HCT116 (cell line): ENCODE measurements at regions not wholly inside any gene's neighbourhood (a gene's known extent, or its start where the extent isn't known, plus 50 kb on each side); places are given as distances from the start of the nearest gene placed in this dataset.

Source experiments
- ATAC-seq: fragments of 200-7000 bp; cut with Tn5 transposase; 2 replicates; pipeline ENCODE4 v1.9.1; 2020; ENCODE audit warnings: mild to moderate bottlenecking, moderate library complexity
- BruUV-seq: library from RNA; stranded (reverse); fragments of 400-500 nt; replicated peaks from 2 replicates; lab custom pipeline; 2021; lab: Mats Ljungman, UMichigan
- CTCF ChIA-PET: fragments of 300-600 bp; sonication (Branson Sonifier 250); formaldehyde crosslinking; loops from one replicate; lab custom pipeline; 2021; ENCODE audit warnings: antibody characterized with exemption; lab: Charles Lee
- POLR2A ChIA-PET: fragments of 300-600, 350-600 bp; sonication (Branson Sonifier 250); formaldehyde crosslinking; loops from one replicate; lab custom pipeline; 2021; ENCODE audit warnings: antibody characterized with exemption; lab: Charles Lee
- RAD21 ChIA-PET, 2 experiments: fragments of 300-600 bp; sonication (Branson Sonifier 250); formaldehyde crosslinking; loops; one replicate each; lab custom pipeline; 2023; ENCODE audit warnings: low total read pairs in 2 of 2; ENCODE audit not compliant: uncharacterized antibody in 2 of 2, unreplicated experiment in 2 of 2, low non-redundant PET in 1 of 2; lab: Charles Lee
- DNase-seq: peaks from one replicate; pipeline ENCODE4 v3.0.0-alpha.2; 2010; ENCODE audit warnings: low read depth, low spot score
- H2AFZ ChIP-seq: fragments of 200-600 bp; shearing (Covaris generic), sonication (generic); 2 replicates; pipeline ENCODE4 v1.6.1; 2017; ENCODE audit warnings: low read depth, mixed run types, mixed read lengths, antibody characterized with exemption, low read length; ENCODE audit not compliant: poor library complexity, severe bottlenecking
- H3K27ac ChIP-seq: 2 replicates; pipeline ENCODE4 v1.5.1; 2012; ENCODE audit warnings: low read depth, low read length
- H3K27me3 ChIP-seq: fragments of 200-600 bp; sonication (generic); 2 replicates; pipeline ENCODE4 v1.6.1; 2016; ENCODE audit warnings: mixed run types, low read length, mixed read lengths; ENCODE audit not compliant: insufficient read depth
- H3K36me3 ChIP-seq, 2 experiments: fragments of 200-500 bp in 1 of 2; fragments of 200-600 bp in 1 of 2; sonication (Bioruptor generic) in 1 of 2; sonication (generic) in 1 of 2; 2 replicates each; pipeline versions ENCODE4 v1.5.1 to v1.6.1; 2014 to 2016; ENCODE audit warnings: low read length in 2 of 2, inconsistent platforms in 1 of 2, mixed read lengths in 1 of 2, mixed run types in 1 of 2; ENCODE audit not compliant: insufficient read depth in 2 of 2, control insufficient read depth in 1 of 2
- H3K4me1 ChIP-seq, 2 experiments: fragments of 200-600 bp in 1 of 2; sonication (generic) in 1 of 2; 2 replicates each; pipeline versions ENCODE4 v1.5.1 to v1.6.1; 2012 to 2017; ENCODE audit warnings: low read length in 2 of 2, inconsistent platforms in 1 of 2, mild to moderate bottlenecking in 1 of 2, mixed read lengths in 1 of 2, mixed run types in 1 of 2, moderate library complexity in 1 of 2; ENCODE audit not compliant: insufficient read depth in 2 of 2, control insufficient read depth in 1 of 2
- H3K4me2 ChIP-seq: fragments of 200-600 bp; sonication (generic); 2 replicates; pipeline ENCODE4 v1.6.1; 2017; ENCODE audit warnings: mixed run types, low read length, mixed read lengths
- H3K4me3 ChIP-seq, 2 experiments: fragments of 200-600 bp in 1 of 2; sonication (generic) in 1 of 2; replicated peaks in 1 of 2; 2 replicates each; pipeline ENCODE4 v1.5.1; 2011 to 2016; ENCODE audit warnings: low read length in 2 of 2, control low read depth in 1 of 2, low read depth in 1 of 2, mild to moderate bottlenecking in 1 of 2, mixed read lengths in 1 of 2, mixed run types in 1 of 2
- H3K79me2 ChIP-seq: fragments of 200-600 bp; sonication (generic); 2 replicates; pipeline ENCODE4 v1.6.1; 2017; ENCODE audit warnings: mild to moderate bottlenecking, mixed run types, low read length, moderate library complexity, mixed read lengths; ENCODE audit not compliant: insufficient read depth
- H3K9ac ChIP-seq: fragments of 200-600 bp; sonication (generic); 2 replicates; pipeline ENCODE4 v1.6.1; 2016; ENCODE audit warnings: low read length, mixed read lengths
- H3K9me2 ChIP-seq: fragments of 200-600 bp; sonication (generic), shearing (Covaris generic); 2 replicates; pipeline ENCODE4 v1.6.1; 2017; ENCODE audit warnings: mixed run types, mild to moderate bottlenecking, moderate library complexity; ENCODE audit not compliant: insufficient read depth
- H3K9me3 ChIP-seq, 2 experiments: fragments of 200-500 bp in 1 of 2; fragments of 200-600 bp in 1 of 2; sonication (Bioruptor generic) in 1 of 2; sonication (generic) in 1 of 2; 2 replicates each; pipeline ENCODE4 v1.6.1; 2014 to 2017; ENCODE audit warnings: low read length in 2 of 2, mixed read lengths in 2 of 2, inconsistent platforms in 1 of 2, low read depth in 1 of 2, mild to moderate bottlenecking in 1 of 2, mixed run types in 1 of 2, moderate library complexity in 1 of 2; ENCODE audit not compliant: control insufficient read depth in 1 of 2, insufficient read depth in 1 of 2
- H4K20me1 ChIP-seq: fragments of 200-600 bp; sonication (generic), shearing (Covaris generic); 2 replicates; pipeline ENCODE4 v1.6.1; 2017; ENCODE audit warnings: mixed run types, mild to moderate bottlenecking, moderate library complexity; ENCODE audit not compliant: insufficient read depth
- CBX3 ChIP-seq: IDR thresholded peaks from 2 replicates; pipeline ENCODE4 v1.6.1; 2012; ENCODE audit warnings: low read depth
- CEBPB ChIP-seq: IDR thresholded peaks from 2 replicates; pipeline ENCODE4 v1.6.1; 2012; ENCODE audit warnings: low read depth
- EGR1 ChIP-seq: IDR thresholded peaks from 2 replicates; pipeline ENCODE4 v1.6.1; 2012; ENCODE audit warnings: low read depth
- EZH2 ChIP-seq: fragments of 200-600 bp; sonication (generic); IDR thresholded peaks from 2 replicates; pipeline ENCODE4 v1.6.1; 2017; ENCODE audit warnings: antibody characterized with exemption, mixed run types
- FOSL1 ChIP-seq: IDR thresholded peaks from 2 replicates; pipeline ENCODE4 v1.6.1; 2012; ENCODE audit warnings: low read depth
- JUND ChIP-seq: IDR thresholded peaks from 2 replicates; pipeline ENCODE4 v1.6.1; 2012
- POLR2A ChIP-seq: IDR thresholded peaks from 2 replicates; pipeline ENCODE4 v1.7.0; 2011; ENCODE audit warnings: borderline replicate concordance; ENCODE audit not compliant: insufficient read depth, insufficient read length; ENCODE audit errors: extremely low read depth
- POLR2AphosphoS5 ChIP-seq: IDR thresholded peaks from 2 replicates; pipeline ENCODE4 v1.6.1; 2011; ENCODE audit warnings: mild to moderate bottlenecking, low read depth, low read length, moderate library complexity
- RAD21 ChIP-seq: IDR thresholded peaks from 2 replicates; pipeline ENCODE4 v1.6.1; 2012; ENCODE audit warnings: low read depth, mild to moderate bottlenecking
- SIN3A ChIP-seq: IDR thresholded peaks from 2 replicates; pipeline ENCODE4 v1.6.1; 2012; ENCODE audit warnings: low read depth
- SP1 ChIP-seq: IDR thresholded peaks from 2 replicates; pipeline ENCODE4 v1.6.1; 2012; ENCODE audit warnings: low read depth
- SRF ChIP-seq: IDR thresholded peaks from 2 replicates; pipeline ENCODE4 v1.6.1; 2012; ENCODE audit warnings: low read depth
- TCF7L2 ChIP-seq: IDR thresholded peaks from 2 replicates; pipeline ENCODE4 v1.7.0; 2011; ENCODE audit warnings: borderline replicate concordance, inconsistent platforms; ENCODE audit not compliant: insufficient read depth, insufficient read length; ENCODE audit errors: extremely low read depth
- YY1 ChIP-seq: IDR thresholded peaks from 2 replicates; pipeline ENCODE4 v1.6.1; 2011; ENCODE audit warnings: low read length, low read depth, moderate library complexity, mild to moderate bottlenecking; ENCODE audit not compliant: insufficient replicate concordance; ENCODE audit errors: extremely low read depth
- ZNF274 ChIP-seq: fragments of 200-500 bp; sonication (Bioruptor generic); IDR thresholded peaks from 2 replicates; pipeline ENCODE4 v1.6.1; 2014; ENCODE audit warnings: mild to moderate bottlenecking, low read depth, low read length, inconsistent platforms
- intact Hi-C: fragments of 100-400 bp; cut with micrococcal nuclease; formaldehyde crosslinking; loops from 2 replicates; pipeline ENCODE4 v1.10.0; 2022
- TF ChIP-seq, protein P1 (sequence below): IDR thresholded peaks from 2 replicates; pipeline ENCODE4 v1.6.1; 2012
- TF ChIP-seq, protein P2 (sequence below): IDR thresholded peaks from 2 replicates; pipeline ENCODE4 v1.6.1; 2011; ENCODE audit warnings: mild to moderate bottlenecking, low read length, moderate library complexity; ENCODE audit not compliant: insufficient replicate concordance; ENCODE audit errors: extremely low read depth
- TF ChIP-seq, protein P3 (sequence below), 3 experiments: fragments of 200-600 bp in 1 of 3; sonication (generic) in 1 of 3; IDR thresholded peaks in 2 of 3; conservative IDR thresholded peaks in 1 of 3; 2 replicates each; pipeline ENCODE4 v1.5.1; 2012 to 2017; ENCODE audit warnings: low read depth in 2 of 3, low read length in 2 of 3, antibody characterized with exemption in 1 of 3, borderline replicate concordance in 1 of 3, control low read depth in 1 of 3, mild to moderate bottlenecking in 1 of 3, mixed read lengths in 1 of 3, mixed run types in 1 of 3, moderate library complexity in 1 of 3; ENCODE audit not compliant: insufficient read depth in 1 of 3
- TF ChIP-seq, protein P4 (sequence below): IDR thresholded peaks from 2 replicates; pipeline ENCODE4 v1.6.1; 2012; ENCODE audit warnings: low read depth

DNA sequence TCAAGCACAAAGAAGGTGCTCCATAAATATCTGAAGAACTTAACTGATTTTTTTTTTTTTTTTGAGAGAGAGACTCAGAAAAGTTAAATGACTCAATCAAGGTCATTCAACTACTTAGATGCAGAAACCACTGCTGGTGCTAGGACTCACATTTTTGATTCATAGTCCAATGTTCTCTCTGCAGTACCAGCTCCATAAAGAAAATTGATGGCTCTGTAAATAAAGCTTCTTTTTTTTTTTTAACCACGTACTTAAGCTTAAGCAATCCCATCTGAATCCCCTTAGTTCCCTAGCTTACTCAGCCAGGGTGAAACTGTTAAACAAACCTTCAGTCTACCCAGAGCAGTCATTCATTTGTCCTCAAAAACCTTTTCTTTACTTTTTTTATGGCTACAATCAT, 657.0 kb upstream of the WWC1 start:
- POLR2A ChIA-PET, result no interaction called here
- CTCF ChIA-PET, result no interaction called here
- no peaks in the 10 kb centered on the region for H3K4me1 ChIP-seq
- intact Hi-C loops, result no loop called here
- no peaks in the 10 kb centered on the region for H4K20me1 ChIP-seq
- no peaks in the 10 kb centered on the region for H3K9me2 ChIP-seq
- peaks cover 29% of the 10 kb centered on the region for H3K27me3 ChIP-seq
- BruUV-seq, result no TSS peak
- H3K9me3 ChIP-seq, result no peaks in the 10 kb centered on the region
- DNase-seq, result no peak
- RAD21 ChIA-PET, result no interaction called here
- no peak overlapping the region for H3K9ac ChIP-seq
- TF ChIP-seq, protein P1, sequence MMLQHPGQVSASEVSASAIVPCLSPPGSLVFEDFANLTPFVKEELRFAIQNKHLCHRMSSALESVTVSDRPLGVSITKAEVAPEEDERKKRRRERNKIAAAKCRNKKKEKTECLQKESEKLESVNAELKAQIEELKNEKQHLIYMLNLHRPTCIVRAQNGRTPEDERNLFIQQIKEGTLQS, result no peak
- TF ChIP-seq CEBPB (no peak), FOSL1 (no peak), RAD21 (no peak), SIN3A (no peak), CBX3 (no peak), JUND (no peak), SRF (no peak), EZH2 (no peak), POLR2AphosphoS5 (no peak), SP1 (no peak), EGR1 (no peak), ZNF274 (no peak), POLR2A (no peak), YY1 (no peak), TCF7L2 (no peak)
- TF ChIP-seq, protein P2, sequence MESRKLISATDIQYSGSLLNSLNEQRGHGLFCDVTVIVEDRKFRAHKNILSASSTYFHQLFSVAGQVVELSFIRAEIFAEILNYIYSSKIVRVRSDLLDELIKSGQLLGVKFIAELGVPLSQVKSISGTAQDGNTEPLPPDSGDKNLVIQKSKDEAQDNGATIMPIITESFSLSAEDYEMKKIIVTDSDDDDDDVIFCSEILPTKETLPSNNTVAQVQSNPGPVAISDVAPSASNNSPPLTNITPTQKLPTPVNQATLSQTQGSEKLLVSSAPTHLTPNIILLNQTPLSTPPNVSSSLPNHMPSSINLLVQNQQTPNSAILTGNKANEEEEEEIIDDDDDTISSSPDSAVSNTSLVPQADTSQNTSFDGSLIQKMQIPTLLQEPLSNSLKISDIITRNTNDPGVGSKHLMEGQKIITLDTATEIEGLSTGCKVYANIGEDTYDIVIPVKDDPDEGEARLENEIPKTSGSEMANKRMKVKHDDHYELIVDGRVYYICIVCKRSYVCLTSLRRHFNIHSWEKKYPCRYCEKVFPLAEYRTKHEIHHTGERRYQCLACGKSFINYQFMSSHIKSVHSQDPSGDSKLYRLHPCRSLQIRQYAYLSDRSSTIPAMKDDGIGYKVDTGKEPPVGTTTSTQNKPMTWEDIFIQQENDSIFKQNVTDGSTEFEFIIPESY, result no peak
- TF ChIP-seq, protein P3, sequence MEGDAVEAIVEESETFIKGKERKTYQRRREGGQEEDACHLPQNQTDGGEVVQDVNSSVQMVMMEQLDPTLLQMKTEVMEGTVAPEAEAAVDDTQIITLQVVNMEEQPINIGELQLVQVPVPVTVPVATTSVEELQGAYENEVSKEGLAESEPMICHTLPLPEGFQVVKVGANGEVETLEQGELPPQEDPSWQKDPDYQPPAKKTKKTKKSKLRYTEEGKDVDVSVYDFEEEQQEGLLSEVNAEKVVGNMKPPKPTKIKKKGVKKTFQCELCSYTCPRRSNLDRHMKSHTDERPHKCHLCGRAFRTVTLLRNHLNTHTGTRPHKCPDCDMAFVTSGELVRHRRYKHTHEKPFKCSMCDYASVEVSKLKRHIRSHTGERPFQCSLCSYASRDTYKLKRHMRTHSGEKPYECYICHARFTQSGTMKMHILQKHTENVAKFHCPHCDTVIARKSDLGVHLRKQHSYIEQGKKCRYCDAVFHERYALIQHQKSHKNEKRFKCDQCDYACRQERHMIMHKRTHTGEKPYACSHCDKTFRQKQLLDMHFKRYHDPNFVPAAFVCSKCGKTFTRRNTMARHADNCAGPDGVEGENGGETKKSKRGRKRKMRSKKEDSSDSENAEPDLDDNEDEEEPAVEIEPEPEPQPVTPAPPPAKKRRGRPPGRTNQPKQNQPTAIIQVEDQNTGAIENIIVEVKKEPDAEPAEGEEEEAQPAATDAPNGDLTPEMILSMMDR (IDR thresholded peaks at IDR 0.05 in 2 of 3, conservative IDR thresholded peaks at IDR 0.05 in 1 of 3; ENCODE audit: borderline replicate concordance in 1 of 3, insufficient read depth in 1 of 3, low read depth in 2 of 3, low read length in 2 of 3), result no peak
- TF ChIP-seq, protein P4, sequence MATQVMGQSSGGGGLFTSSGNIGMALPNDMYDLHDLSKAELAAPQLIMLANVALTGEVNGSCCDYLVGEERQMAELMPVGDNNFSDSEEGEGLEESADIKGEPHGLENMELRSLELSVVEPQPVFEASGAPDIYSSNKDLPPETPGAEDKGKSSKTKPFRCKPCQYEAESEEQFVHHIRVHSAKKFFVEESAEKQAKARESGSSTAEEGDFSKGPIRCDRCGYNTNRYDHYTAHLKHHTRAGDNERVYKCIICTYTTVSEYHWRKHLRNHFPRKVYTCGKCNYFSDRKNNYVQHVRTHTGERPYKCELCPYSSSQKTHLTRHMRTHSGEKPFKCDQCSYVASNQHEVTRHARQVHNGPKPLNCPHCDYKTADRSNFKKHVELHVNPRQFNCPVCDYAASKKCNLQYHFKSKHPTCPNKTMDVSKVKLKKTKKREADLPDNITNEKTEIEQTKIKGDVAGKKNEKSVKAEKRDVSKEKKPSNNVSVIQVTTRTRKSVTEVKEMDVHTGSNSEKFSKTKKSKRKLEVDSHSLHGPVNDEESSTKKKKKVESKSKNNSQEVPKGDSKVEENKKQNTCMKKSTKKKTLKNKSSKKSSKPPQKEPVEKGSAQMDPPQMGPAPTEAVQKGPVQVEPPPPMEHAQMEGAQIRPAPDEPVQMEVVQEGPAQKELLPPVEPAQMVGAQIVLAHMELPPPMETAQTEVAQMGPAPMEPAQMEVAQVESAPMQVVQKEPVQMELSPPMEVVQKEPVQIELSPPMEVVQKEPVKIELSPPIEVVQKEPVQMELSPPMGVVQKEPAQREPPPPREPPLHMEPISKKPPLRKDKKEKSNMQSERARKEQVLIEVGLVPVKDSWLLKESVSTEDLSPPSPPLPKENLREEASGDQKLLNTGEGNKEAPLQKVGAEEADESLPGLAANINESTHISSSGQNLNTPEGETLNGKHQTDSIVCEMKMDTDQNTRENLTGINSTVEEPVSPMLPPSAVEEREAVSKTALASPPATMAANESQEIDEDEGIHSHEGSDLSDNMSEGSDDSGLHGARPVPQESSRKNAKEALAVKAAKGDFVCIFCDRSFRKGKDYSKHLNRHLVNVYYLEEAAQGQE, result no peak
- no peak for ATAC-seq
- H2AFZ ChIP-seq, result no peak overlapping the region
- no peaks in the 10 kb centered on the region for H3K36me3 ChIP-seq
- no peak overlapping the region for H3K4me3 ChIP-seq
- no peaks in the 10 kb centered on the region for H3K79me2 ChIP-seq
- H3K4me2 ChIP-seq, result no peak overlapping the region
- H3K27ac ChIP-seq, result no peak overlapping the region
